ENCODE measurements at regions not wholly inside any gene's neighbourhood (a gene's known extent, or its start where the extent isn't known, plus 50 kb on each side); places are given as distances from the start of the nearest gene placed in this dataset.
"Not testable (repeated sequence)": the region's sequence is repeated elsewhere in the genome, so short reads cannot be mapped to it uniquely, and the experiment has no call there.

GRCh38 chr6:40152701-40153436 lies 218.6 kb upstream of the MOCS1 start:
- DNase-seq (ENCODE audit: low read depth) = peak; percentile 1

DNA sequence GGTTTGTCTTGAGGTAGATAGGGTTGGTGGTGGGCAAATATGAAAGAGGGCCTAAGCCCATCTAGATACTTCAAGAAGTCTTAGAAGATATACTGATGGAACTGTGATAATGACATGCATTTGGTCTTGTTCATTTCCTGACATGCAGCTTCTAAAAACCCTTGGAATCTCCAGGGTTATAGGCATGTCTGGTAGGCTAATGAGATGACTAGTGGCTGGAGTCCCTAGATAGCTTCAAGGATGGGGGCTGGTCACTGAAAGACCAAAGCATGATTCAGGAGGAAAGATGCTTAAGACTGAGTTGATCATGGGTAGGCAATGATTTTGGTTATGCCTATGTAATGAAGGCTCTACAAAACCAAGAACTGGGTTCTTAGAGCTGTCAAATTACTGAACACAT lies 217.9 kb upstream of the MOCS1 start:
- DNase-seq (ENCODE audit: low read depth) = no peak

- no peak for DNase-seq (ENCODE audit: low read depth)
Observed at GRCh38 chr6:40148882-40149573, 214.8 kb upstream of the MOCS1 start.

DNA sequence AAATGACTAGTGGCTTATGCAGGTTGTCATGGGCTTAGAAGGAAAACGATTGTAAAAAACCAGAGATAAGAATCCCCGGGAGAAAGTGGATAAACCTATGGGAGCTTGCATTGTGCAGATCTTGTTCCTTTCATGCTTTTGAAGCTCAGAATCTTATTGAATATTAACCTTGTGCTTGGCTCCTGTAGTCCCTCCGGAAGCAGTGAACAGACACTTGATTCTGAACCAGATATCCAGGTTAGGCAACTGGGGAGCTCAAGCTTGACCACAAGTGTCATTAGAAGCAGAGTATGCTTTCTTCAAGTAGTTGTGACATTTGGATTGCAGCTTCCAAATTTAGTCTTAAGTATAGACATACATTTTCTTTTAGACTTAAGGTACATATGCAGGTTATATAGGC lies 212.6 kb upstream of the MOCS1 start:
- peak; percentile 27 for DNase-seq (ENCODE audit: low read depth)

DNA sequence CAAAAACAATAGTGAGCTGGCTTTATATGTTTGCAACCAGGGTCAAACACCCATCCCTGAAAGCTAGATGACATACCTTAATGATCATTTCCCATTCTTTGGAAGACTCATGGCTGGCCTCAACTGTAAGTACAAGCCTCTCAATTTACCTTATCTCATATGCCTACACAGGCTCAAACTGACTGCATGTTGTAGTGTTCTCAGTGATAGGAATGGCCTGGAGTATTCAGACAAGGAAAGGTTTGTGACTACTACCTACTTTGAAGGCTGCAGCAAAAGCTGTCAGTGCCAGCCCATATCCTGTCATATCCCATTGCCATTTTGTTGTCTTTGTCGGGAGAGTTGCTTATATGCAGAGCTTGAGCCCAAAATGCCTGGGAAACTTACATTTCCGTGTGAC lies 205.2 kb upstream of the MOCS1 start:
- DNase-seq (ENCODE audit: low read depth) = no peak

- peak; percentile 25 for DNase-seq (ENCODE audit: low read depth)
Observed at GRCh38 chr6:40138273-40138720, 204.0 kb upstream of the MOCS1 start.

GRCh38 chr6:40135491-40136072 lies 201.3 kb upstream of the MOCS1 start:
- DNase-seq (ENCODE audit: low read depth) = no peak

DNA sequence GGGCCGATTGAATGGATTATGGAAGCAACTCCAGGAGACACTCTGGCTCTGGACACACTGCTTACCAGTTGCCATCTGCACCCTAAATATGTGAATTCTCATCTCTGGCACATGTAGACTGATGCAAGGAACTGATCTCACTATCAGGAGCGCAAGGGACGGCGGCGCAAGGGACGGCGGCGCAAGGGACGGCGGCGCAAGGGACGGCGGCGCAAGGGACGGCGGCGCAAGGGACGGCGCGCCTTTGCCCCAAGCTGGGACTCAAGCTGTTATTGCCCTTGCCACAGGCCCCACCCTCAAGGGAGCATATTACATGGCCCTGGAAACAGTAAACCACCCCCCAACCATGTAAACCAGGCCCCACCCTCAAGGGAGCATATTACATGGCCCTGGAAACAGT lies 199.7 kb upstream of the MOCS1 start:
- DNase-seq (ENCODE audit: low read depth) = not testable (repeated sequence)

DNA sequence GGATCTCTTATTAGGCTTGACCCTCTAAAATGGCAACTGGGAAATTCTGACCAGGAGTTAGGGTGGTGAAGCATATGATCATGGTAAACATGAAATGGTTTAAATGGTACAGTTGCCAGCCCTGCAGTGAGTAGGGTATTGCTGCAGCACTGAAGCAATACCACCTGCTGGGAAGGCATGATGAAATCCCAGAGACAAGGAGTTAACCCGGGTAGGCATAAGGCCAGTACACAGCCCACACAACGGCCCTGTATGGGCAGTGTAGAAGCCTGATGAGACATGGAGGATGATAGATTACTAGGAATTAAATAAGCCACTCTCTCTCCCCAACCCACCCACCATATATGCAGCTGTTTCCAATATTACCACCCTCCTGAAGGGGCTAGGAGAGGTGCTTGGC lies 197.4 kb upstream of the MOCS1 start:
- DNase-seq (ENCODE audit: low read depth) = no peak

DNA sequence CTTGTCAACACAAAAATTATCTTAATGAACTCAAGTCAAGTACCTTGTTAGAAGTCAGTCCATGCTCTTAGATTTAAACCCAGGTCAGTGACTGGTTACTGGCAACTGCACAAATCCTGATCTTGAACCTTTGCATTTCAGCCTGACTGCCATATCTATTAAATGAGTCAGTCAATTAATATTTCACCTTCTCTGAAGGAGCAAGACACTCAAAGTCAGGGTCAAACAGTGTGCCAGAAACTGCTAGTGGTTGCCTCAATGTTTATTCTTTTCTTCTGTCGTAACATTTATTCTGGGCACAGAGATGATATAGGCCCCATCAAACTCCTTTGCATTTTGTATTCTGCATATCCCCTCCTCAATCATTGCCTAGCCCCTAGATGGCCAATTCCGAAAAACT lies 193.9 kb upstream of the MOCS1 start:
- peak; percentile 4 for DNase-seq (ENCODE audit: low read depth)

GRCh38 chr6:40125680-40126394 lies 191.6 kb upstream of the MOCS1 start:
- no peak for DNase-seq (ENCODE audit: low read depth)

- no peak for DNase-seq (ENCODE audit: low read depth)
Observed at GRCh38 chr6:40124924-40125323, 190.7 kb upstream of the MOCS1 start.

GRCh38 chr6:40116832-40117231 lies 182.6 kb upstream of the MOCS1 start:
- no peak for DNase-seq (ENCODE audit: low read depth)

GRCh38 chr6:40112350-40112749 lies 178.1 kb upstream of the MOCS1 start:
- no peak for DNase-seq (ENCODE audit: low read depth)

GRCh38 chr6:40108736-40109135 lies 174.5 kb upstream of the MOCS1 start:
- DNase-seq (ENCODE audit: low read depth) = no peak

- DNase-seq (ENCODE audit: low read depth) = no peak
Observed at GRCh38 chr6:40106840-40107239, 172.6 kb upstream of the MOCS1 start.

DNA sequence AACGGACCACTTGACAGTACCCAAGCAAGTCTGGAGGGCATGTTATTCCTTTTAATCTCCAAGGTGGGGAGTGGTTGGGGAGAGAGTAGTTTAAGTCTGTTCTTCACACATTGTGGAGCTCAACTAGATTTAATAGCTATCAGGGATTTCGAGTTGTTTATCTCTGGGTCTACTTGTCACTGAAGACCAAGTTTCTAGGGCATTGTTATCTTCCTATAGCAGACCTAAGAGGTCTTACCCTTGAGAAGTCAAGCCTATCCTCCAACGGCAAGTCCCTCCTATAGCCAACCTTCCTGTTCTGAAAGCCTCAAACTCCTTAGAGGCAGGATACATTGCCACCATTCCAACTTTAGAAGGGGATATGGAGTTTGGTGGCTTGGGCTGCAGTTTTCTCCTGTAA lies 164.5 kb upstream of the MOCS1 start:
- no peak for DNase-seq (ENCODE audit: low read depth)

- DNase-seq (ENCODE audit: low read depth) = no peak
Observed at GRCh38 chr6:40097590-40097989, 163.3 kb upstream of the MOCS1 start.

DNA sequence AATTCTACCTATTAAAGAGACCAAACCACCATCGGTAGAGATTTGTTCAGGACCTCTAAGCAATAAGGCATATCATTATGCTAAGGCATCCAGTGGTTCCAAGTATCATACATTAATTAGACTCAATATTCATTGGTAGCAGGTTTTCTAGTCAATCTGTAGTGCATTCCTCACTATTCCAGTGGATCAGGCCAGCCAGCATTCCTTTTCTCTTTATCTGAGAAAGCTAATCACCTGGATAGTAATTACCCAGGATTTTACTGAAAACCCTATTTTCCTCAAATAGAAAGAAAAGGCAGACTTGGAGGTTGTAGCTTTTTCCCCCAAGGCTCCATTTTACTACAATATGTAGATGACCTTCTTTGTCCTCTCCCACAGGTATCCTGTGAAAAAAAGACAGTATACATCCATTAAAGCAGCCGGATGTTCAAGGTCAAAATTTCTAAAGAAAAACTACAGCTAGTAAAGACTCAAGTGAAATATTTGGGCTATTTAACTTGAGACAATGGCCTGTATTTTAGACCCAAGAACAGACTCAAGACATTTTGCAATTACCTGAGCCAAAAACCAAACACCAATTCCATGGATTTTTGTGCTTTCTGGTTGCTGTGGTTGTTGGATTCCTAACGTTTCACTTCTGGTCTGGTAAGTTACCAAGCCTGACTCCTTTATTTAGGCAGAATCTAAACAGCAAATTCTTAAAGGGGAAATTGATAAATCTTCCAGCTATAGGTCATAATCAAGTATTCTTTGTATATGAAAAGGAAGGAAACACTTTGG lies 149.1 kb upstream of the MOCS1 start:
- DNase-seq (ENCODE audit: low read depth) = no peak

- no peak for DNase-seq (ENCODE audit: low read depth)
Observed at GRCh38 chr6:40082278-40083043, 148.2 kb upstream of the MOCS1 start.

DNA sequence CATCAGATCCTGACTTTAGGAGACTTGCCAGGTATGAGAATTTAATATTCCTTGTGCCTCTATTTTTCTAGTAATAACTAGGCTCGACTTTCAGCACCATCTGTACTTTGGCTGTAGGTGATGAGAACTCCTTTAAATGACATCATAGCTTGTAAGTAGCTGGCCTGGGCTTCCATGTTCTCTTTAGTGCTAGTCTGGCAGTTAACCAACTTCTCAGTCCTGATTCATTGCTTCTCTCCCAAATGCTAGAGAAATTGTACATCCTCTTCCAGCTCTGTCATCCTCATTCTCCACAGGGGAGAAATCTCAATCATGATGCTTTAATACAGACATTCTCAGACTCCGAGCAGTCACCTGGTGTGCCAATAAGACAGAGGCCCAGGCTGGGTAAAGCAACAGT lies 143.5 kb upstream of the MOCS1 start:
- no peak for DNase-seq (ENCODE audit: low read depth)

Data from renal cortical epithelial cell (primary cell).